ENCODE measurements at regions not wholly inside any gene's neighbourhood (a gene's known extent, or its start where the extent isn't known, plus 50 kb on each side); places are given as distances from the start of the nearest gene placed in this dataset.

GRCh38 chr13:99642841-99643240 is 141.6 kb downstream of the TM9SF2 start:
- intact Hi-C loops (cut with DNase I): no loop called here
- no peak for DNase-seq
- no peak for ATAC-seq

GRCh38 chr13:99642006-99642405 is 140.7 kb downstream of the TM9SF2 start:
- intact Hi-C loops (cut with DNase I): no loop called here
- DNase-seq: no peak
- no peak for ATAC-seq

GRCh38 chr13:99640260-99640659 is 139.0 kb downstream of the TM9SF2 start:
- no peak for DNase-seq
- no peak for ATAC-seq
- intact Hi-C loops (cut with DNase I): no loop called here

GRCh38 chr13:99639126-99639525 is 137.9 kb downstream of the TM9SF2 start:
- ATAC-seq (no peak), DNase-seq (no peak)
- intact Hi-C loops (cut with DNase I): no loop called here

GRCh38 chr13:99636728-99637353 is 135.6 kb downstream of the TM9SF2 start:
- intact Hi-C loops (cut with DNase I): no loop called here
- ATAC-seq: no peak
- no peak for DNase-seq

GRCh38 chr13:99636306-99636705 is 135.0 kb downstream of the TM9SF2 start:
- ATAC-seq: no peak
- DNase-seq: no peak

GRCh38 chr13:99634672-99635071 is 133.4 kb downstream of the TM9SF2 start:
- intact Hi-C loops (cut with DNase I): no loop called here
- no peak for ATAC-seq
- DNase-seq: no peak

More at GRCh38 chr13:99636306-99636705, 135.0 kb downstream of the TM9SF2 start:
- intact Hi-C loops (cut with DNase I): no loop called here

- ATAC-seq (peak; percentile 57 to 78), DNase-seq (no peak)
Measured at GRCh38 chr13:99630269-99630898, 129.1 kb downstream of the TM9SF2 start.

GRCh38 chr13:99629641-99630040 is 128.4 kb downstream of the TM9SF2 start:
- DNase-seq (no peak), ATAC-seq (no peak)
- intact Hi-C loops (cut with DNase I): no loop called here

More at GRCh38 chr13:99630269-99630898, 129.1 kb downstream of the TM9SF2 start:
- intact Hi-C loops (cut with DNase I): no loop called here

- intact Hi-C loops (cut with DNase I): no loop called here
- ATAC-seq: no peak
- DNase-seq: no peak
Measured at GRCh38 chr13:99628442-99628841, 127.2 kb downstream of the TM9SF2 start.

- ATAC-seq (peak in 1 of 2 donors; percentile 87), DNase-seq (no peak)
- intact Hi-C loops (cut with DNase I): no loop called here
Measured at GRCh38 chr13:99626461-99627082, 125.3 kb downstream of the TM9SF2 start.

GRCh38 chr13:99624936-99625540 is 123.8 kb downstream of the TM9SF2 start:
- no peak for DNase-seq
- ATAC-seq: no peak
- intact Hi-C loops (cut with DNase I): no loop called here

- intact Hi-C loops (cut with DNase I): no loop called here
- ATAC-seq (no peak), DNase-seq (no peak)
Measured at GRCh38 chr13:99620806-99621205, 119.5 kb downstream of the TM9SF2 start.

- DNase-seq: no peak
- intact Hi-C loops (cut with DNase I): no loop called here
- ATAC-seq: no peak
Measured at GRCh38 chr13:99619207-99619606, 117.9 kb downstream of the TM9SF2 start.

GRCh38 chr13:99617474-99618255 is 116.4 kb downstream of the TM9SF2 start:
- ATAC-seq: peak; percentile 48 to 68
- peak; percentile 36 for DNase-seq
- intact Hi-C loops (cut with DNase I): no loop called here

- DNase-seq (no peak), ATAC-seq (peak; percentile 51 to 59)
- intact Hi-C loops (cut with DNase I): loop anchor here in 1 of 2 donors (5.0 kb wide), 1 partner anchor 172 kb away; no protein-coding TSS in a partner anchor
Measured at GRCh38 chr13:99614465-99614885, 113.2 kb downstream of the TM9SF2 start.

All from left cardiac atrium (tissue), 4 donors.